22Rv1 (cell line): ENCODE measurements at regions not wholly inside any gene's neighbourhood (a gene's known extent, or its start where the extent isn't known, plus 50 kb on each side); places are given as distances from the start of the nearest gene placed in this dataset.
"Not testable (repeated sequence)": the region's sequence is repeated elsewhere in the genome, so short reads cannot be mapped to it uniquely, and the experiment has no call there.

Experiments used
- ZFX ChIP-seq: fragments of 450-650 bp; IDR thresholded peaks from 2 replicates; pipeline ENCODE4 v1.6.1; 2017; ENCODE audit warnings: antibody characterized with exemption, borderline replicate concordance
- TF ChIP-seq, protein P1 (sequence below): fragments of 450-650 bp; IDR thresholded peaks from 2 replicates; pipeline ENCODE4 v1.5.1; 2017; ENCODE audit warnings: mild to moderate bottlenecking

DNA sequence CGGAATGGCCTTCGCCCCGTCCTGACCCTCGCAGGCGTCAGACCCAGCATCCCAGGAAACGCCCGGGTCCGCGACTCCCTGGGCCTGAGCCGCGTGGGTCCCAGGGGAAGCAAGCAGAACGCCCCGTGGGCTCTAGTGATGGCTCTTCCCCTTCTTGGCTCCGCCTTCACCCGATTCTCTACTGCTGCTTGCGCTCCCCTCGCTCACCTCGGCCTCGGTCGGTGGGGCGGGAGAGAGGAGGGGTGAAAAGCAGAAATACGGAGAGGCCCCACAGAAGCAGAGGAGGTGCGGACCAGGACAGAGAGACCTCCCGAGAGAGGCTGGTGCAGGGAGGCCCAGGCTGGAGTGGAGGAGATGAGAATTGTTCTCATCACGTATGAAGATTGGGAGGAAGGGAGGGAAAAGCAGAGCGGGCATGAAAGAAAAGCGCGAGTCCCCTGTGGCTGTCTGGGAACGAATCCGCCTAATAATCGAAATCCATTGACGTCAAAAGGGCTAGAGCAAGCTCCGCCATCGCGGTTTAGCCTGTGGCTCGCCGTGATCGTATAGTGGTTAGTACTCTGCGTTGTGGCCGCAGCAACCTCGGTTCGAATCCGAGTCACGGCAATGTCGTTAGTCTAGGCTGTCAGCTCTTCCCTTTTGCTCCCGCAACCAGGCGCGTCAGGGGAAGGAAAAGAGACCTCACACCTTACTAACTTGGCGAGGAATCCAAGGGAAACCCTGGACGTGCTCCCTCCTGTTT lies 128.9 kb upstream of the NBPF11 start:
- TF ChIP-seq, protein P1, sequence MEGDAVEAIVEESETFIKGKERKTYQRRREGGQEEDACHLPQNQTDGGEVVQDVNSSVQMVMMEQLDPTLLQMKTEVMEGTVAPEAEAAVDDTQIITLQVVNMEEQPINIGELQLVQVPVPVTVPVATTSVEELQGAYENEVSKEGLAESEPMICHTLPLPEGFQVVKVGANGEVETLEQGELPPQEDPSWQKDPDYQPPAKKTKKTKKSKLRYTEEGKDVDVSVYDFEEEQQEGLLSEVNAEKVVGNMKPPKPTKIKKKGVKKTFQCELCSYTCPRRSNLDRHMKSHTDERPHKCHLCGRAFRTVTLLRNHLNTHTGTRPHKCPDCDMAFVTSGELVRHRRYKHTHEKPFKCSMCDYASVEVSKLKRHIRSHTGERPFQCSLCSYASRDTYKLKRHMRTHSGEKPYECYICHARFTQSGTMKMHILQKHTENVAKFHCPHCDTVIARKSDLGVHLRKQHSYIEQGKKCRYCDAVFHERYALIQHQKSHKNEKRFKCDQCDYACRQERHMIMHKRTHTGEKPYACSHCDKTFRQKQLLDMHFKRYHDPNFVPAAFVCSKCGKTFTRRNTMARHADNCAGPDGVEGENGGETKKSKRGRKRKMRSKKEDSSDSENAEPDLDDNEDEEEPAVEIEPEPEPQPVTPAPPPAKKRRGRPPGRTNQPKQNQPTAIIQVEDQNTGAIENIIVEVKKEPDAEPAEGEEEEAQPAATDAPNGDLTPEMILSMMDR = not testable (repeated sequence)
- TF ChIP-seq ZFX = not testable (repeated sequence)
